ENCODE measurements at regions not wholly inside any gene's neighbourhood (a gene's known extent, or its start where the extent isn't known, plus 50 kb on each side); places are given as distances from the start of the nearest gene placed in this dataset.

- DNase-seq = no peak
These were observed 57.5 kb upstream of the C14orf180 start for GRCh38 chr14:104521816-104522745.

GRCh38 chr14:104522926-104523545 lies 56.5 kb upstream of the C14orf180 start:
- no peak for DNase-seq

GRCh38 chr14:104523546-104523935 lies 56.0 kb upstream of the C14orf180 start:
- DNase-seq = no peak

- DNase-seq = no peak
These were observed 54.8 kb upstream of the C14orf180 start for GRCh38 chr14:104524726-104525125.

GRCh38 chr14:104526723-104527645 lies 52.6 kb upstream of the C14orf180 start:
- DNase-seq = no peak

GRCh38 chr14:104527857-104528459 lies 51.6 kb upstream of the C14orf180 start:
- no peak for DNase-seq

- DNase-seq = no peak
These were observed 51.1 kb upstream of the C14orf180 start for GRCh38 chr14:104528496-104528895.

Measured in DMS53 (cell line).